Ishikawa (cell line): ENCODE measurements at regions not wholly inside any gene's neighbourhood (a gene's known extent, or its start where the extent isn't known, plus 50 kb on each side); places are given as distances from the start of the nearest gene placed in this dataset.

ENCODE experiments used
- CEBPB ChIP-seq: IDR thresholded peaks from 2 replicates; pipeline ENCODE4 v1.6.1; 2012
- CREB1 ChIP-seq: IDR thresholded peaks from 2 replicates; pipeline ENCODE4 v1.6.1; 2012; ENCODE audit warnings: low read depth
- EGR1 ChIP-seq: IDR thresholded peaks from 2 replicates; pipeline ENCODE4 v1.6.1; 2012
- EP300 ChIP-seq: IDR thresholded peaks from 2 replicates; pipeline ENCODE4 v1.6.1; 2012; ENCODE audit warnings: borderline replicate concordance
- FOXM1 ChIP-seq: IDR thresholded peaks from 2 replicates; pipeline ENCODE4 v1.6.1; 2012; ENCODE audit warnings: low read depth, borderline replicate concordance
- NFIC ChIP-seq: IDR thresholded peaks from 2 replicates; pipeline ENCODE4 v1.6.1; 2012
- RAD21 ChIP-seq: IDR thresholded peaks from 2 replicates; pipeline ENCODE4 v1.6.1; 2012; ENCODE audit warnings: low read depth
- REST ChIP-seq: IDR thresholded peaks from 2 replicates; pipeline ENCODE4 v1.6.1; 2012; ENCODE audit warnings: low read depth, mild to moderate bottlenecking
- TAF1 ChIP-seq: IDR thresholded peaks from 2 replicates; pipeline ENCODE4 v1.6.1; 2012; ENCODE audit warnings: low read depth, mild to moderate bottlenecking
- TCF12 ChIP-seq: IDR thresholded peaks from 2 replicates; pipeline ENCODE4 v1.6.1; 2012; ENCODE audit warnings: low read depth
- TEAD4 ChIP-seq: IDR thresholded peaks from 2 replicates; pipeline ENCODE4 v1.6.1; 2012
- USF1 ChIP-seq: IDR thresholded peaks from 2 replicates; pipeline ENCODE4 v1.6.1; 2012
- YY1 ChIP-seq: IDR thresholded peaks from 2 replicates; pipeline ENCODE4 v1.6.1; 2012; ENCODE audit warnings: low read depth
- ZBTB7A ChIP-seq: IDR thresholded peaks from 2 replicates; pipeline ENCODE4 v1.6.1; 2012; ENCODE audit warnings: low read depth

DNA sequence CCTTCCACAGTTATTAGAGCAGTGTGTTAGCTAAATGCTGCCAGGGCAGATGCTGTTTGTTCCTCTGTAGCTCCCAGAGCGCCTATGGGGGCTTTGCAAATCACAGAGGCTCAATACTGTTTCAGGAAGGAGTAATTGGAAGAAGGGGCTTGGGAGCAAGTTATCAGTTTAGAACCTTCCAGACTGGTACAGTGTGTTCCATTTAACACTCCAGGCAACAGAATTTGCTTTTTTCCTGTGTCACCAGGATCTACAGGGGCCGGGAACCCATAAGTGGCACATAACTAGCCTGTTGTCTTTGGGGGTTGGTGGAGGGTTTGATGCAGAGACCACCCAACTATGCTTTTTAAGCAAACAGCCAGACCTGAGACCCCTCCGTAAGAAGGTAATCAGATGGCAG lies 307.3 kb upstream of the KCNN2 start:
- no peak for TF ChIP-seq NFIC
- no peak for TF ChIP-seq RAD21
- no peak for TF ChIP-seq EP300
- no peak for TF ChIP-seq CEBPB
- no peak for TF ChIP-seq TAF1
- TF ChIP-seq FOXM1 = no peak
- no peak for TF ChIP-seq TEAD4
- no peak for TF ChIP-seq USF1
- no peak for TF ChIP-seq YY1
- TF ChIP-seq REST = no peak
- no peak for TF ChIP-seq CREB1
- no peak for TF ChIP-seq ZBTB7A
- no peak for TF ChIP-seq EGR1
- TF ChIP-seq TCF12 = no peak
